Stomach (tissue), 4 donors: ENCODE measurements at regions not wholly inside any gene's neighbourhood (a gene's known extent, or its start where the extent isn't known, plus 50 kb on each side); places are given as distances from the start of the nearest gene placed in this dataset.

Source experiments
- EP300 ChIP-seq: sonication (generic); formaldehyde crosslinking; IDR thresholded peaks from one replicate; pipeline ENCODE4 v1.6.1; 2017; ENCODE audit warnings: antibody characterized with exemption
- POLR2A ChIP-seq, 4 donors: fragments of 450-650 bp; IDR thresholded peaks; one replicate each; pipeline ENCODE4 v1.6.1; 2016; ENCODE audit warnings: antibody characterized with exemption in 4 of 4, control low read depth in 2 of 4, mild to moderate bottlenecking in 1 of 4, moderate library complexity in 1 of 4
- POLR2AphosphoS5 ChIP-seq, 3 donors: sonication (generic); formaldehyde crosslinking; IDR thresholded peaks; one replicate each; pipeline ENCODE4 v1.6.1; 2016; ENCODE audit warnings: antibody characterized with exemption in 3 of 3
- TF ChIP-seq, protein P1 (sequence below), 7 experiments: fragments of 450-650 bp in 4 of 7; fragments of 200-600 bp in 3 of 7; sonication (generic) in 3 of 7; IDR thresholded peaks; one replicate each; pipeline ENCODE4 v1.5.1; 2016 to 2019; ENCODE audit warnings: antibody characterized with exemption in 7 of 7, control low read depth in 2 of 7, mild to moderate bottlenecking in 1 of 7

GRCh38 chr3:106720510-106720909, 656.7 kb upstream of the CCDC54 start:
- TF ChIP-seq, protein P1, sequence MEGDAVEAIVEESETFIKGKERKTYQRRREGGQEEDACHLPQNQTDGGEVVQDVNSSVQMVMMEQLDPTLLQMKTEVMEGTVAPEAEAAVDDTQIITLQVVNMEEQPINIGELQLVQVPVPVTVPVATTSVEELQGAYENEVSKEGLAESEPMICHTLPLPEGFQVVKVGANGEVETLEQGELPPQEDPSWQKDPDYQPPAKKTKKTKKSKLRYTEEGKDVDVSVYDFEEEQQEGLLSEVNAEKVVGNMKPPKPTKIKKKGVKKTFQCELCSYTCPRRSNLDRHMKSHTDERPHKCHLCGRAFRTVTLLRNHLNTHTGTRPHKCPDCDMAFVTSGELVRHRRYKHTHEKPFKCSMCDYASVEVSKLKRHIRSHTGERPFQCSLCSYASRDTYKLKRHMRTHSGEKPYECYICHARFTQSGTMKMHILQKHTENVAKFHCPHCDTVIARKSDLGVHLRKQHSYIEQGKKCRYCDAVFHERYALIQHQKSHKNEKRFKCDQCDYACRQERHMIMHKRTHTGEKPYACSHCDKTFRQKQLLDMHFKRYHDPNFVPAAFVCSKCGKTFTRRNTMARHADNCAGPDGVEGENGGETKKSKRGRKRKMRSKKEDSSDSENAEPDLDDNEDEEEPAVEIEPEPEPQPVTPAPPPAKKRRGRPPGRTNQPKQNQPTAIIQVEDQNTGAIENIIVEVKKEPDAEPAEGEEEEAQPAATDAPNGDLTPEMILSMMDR (IDR thresholded peaks at IDR 0.05) = no peak
- TF ChIP-seq POLR2AphosphoS5 (IDR thresholded peaks at IDR 0.05) (no peak), POLR2A (IDR thresholded peaks at IDR 0.05) (no peak), EP300 (no peak)
